ENCODE measurements at regions not wholly inside any gene's neighbourhood (a gene's known extent, or its start where the extent isn't known, plus 50 kb on each side); places are given as distances from the start of the nearest gene placed in this dataset.

DNA sequence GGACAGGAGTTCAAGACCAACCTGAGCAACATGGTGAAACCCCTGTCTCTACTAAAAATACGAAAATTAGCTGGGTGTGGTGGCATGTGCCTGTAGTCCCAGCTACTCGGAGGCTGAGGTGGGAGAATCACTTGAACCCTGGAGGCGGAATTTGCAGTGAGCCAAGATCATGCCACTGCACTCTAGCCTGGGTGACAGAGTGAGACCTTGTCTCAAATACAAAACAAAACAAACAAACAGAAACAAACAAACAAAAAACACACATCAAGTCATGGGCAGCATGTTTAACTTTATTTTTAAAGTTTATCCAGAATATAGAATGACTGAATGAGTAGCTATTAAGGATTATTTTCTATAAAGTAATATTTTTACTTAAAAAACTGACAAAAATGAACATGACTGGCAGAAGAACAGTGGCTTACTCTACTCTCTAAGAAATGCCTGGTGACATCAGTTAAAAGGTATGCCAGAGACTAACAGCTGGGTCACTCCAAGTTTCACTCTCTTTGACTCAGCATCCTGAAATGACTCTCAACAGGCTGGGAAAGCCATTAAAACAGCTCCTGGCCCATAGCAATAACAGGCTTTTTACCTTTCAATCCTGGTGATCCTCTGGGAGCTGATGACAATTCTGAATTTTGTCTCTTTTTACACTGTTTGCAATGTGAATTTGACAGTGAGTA, 66.1 kb upstream of the FOXN2 start:
- Mint-ChIP-seq H3K27ac (ENCODE audit: low read depth, unreplicated experiment) (no peak overlapping the region), H3K27me3 (ENCODE audit: insufficient read depth, unreplicated experiment) (no peaks in the 10 kb centered on the region), H3K36me3 (ENCODE audit: insufficient read depth, unreplicated experiment) (no peaks in the 10 kb centered on the region), H3K4me3 (ENCODE audit: unreplicated experiment) (no peak overlapping the region), H3K9me3 (ENCODE audit: unreplicated experiment) (no peaks in the 10 kb centered on the region), H3K4me1 (ENCODE audit: insufficient read depth, unreplicated experiment) (peaks cover 11% of the 10 kb centered on the region)
- POLR2A ChIA-PET = interaction anchor here (0.7 to 1.2 kb wide), 5 partner anchors 14 to 194 kb away, joined by 3 to 4 read pairs (median 3); no protein-coding TSS in a partner anchor
- TF ChIP-seq, protein P1, sequence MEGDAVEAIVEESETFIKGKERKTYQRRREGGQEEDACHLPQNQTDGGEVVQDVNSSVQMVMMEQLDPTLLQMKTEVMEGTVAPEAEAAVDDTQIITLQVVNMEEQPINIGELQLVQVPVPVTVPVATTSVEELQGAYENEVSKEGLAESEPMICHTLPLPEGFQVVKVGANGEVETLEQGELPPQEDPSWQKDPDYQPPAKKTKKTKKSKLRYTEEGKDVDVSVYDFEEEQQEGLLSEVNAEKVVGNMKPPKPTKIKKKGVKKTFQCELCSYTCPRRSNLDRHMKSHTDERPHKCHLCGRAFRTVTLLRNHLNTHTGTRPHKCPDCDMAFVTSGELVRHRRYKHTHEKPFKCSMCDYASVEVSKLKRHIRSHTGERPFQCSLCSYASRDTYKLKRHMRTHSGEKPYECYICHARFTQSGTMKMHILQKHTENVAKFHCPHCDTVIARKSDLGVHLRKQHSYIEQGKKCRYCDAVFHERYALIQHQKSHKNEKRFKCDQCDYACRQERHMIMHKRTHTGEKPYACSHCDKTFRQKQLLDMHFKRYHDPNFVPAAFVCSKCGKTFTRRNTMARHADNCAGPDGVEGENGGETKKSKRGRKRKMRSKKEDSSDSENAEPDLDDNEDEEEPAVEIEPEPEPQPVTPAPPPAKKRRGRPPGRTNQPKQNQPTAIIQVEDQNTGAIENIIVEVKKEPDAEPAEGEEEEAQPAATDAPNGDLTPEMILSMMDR (IDR thresholded peaks at IDR 0.05; ENCODE audit: unreplicated experiment) = no peak
- BruUV-seq (replicated peaks) = no TSS peak
- CTCF ChIA-PET = interaction anchor here (1.5 kb wide), 1 partner anchor 12 kb away, joined by 3 read pairs; no protein-coding TSS in a partner anchor
- DNase-seq (ENCODE audit: unreplicated experiment) = peak; percentile 76
- intact Hi-C loops (cut with micrococcal nuclease) = no loop called here

DNA sequence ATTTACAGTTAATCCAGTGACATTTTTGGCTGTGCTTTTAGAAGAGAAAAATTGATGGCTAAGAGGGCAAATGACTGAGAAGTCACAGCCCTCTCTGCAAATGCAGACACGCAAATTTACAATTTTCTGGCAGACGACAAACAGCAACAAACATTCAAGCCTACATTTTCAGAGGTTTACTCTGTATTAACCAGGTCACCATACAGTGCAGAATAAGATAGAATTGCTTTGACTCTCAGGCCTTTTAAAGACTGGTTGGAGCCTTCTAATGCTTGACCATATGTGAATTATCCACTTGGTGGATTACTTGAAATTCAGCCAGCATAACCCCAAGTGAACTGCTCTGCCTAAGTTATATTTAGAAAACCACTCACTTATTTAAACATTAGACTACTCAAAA, 65.5 kb upstream of the FOXN2 start:
- Mint-ChIP-seq H3K27me3 (ENCODE audit: insufficient read depth, unreplicated experiment) (no peaks in the 10 kb centered on the region), H3K4me1 (ENCODE audit: insufficient read depth, unreplicated experiment) (peaks cover 11% of the 10 kb centered on the region), H3K36me3 (ENCODE audit: insufficient read depth, unreplicated experiment) (no peaks in the 10 kb centered on the region), H3K27ac (ENCODE audit: low read depth, unreplicated experiment) (no peak overlapping the region), H3K4me3 (ENCODE audit: unreplicated experiment) (no peak overlapping the region), H3K9me3 (ENCODE audit: unreplicated experiment) (no peaks in the 10 kb centered on the region)
- BruUV-seq (replicated peaks) = no TSS peak
- POLR2A ChIA-PET = interaction anchor here (0.7 to 1.0 kb wide), 4 partner anchors 14 to 193 kb away, joined by 3 to 4 read pairs (median 3); no protein-coding TSS in a partner anchor
- intact Hi-C loops (cut with micrococcal nuclease) = no loop called here
- no peak for DNase-seq (ENCODE audit: unreplicated experiment)
- CTCF ChIA-PET = interaction anchor here (0.8 to 1.5 kb wide), 2 partner anchors 13 to 488 kb away, joined by 3 read pairs; no protein-coding TSS in a partner anchor
- TF ChIP-seq, protein P1 (IDR thresholded peaks at IDR 0.05; ENCODE audit: unreplicated experiment) = no peak

- no peak overlapping the region for H3K27ac Mint-ChIP-seq (ENCODE audit: low read depth, unreplicated experiment)
- TF ChIP-seq, protein P1 (IDR thresholded peaks at IDR 0.05; ENCODE audit: unreplicated experiment) = no peak
- ChIA-PET POLR2A (interaction anchor here (1.2 kb wide), 1 partner anchor 57 kb away, joined by 3 read pairs; no protein-coding TSS in a partner anchor), CTCF (interaction anchor here (0.7 to 0.8 kb wide), 4 partner anchors 24 to 489 kb away, joined by 3 to 5 read pairs (median 3); no protein-coding TSS in a partner anchor)
- no peak overlapping the region for H3K4me3 Mint-ChIP-seq (ENCODE audit: unreplicated experiment)
- no TSS peak for BruUV-seq (replicated peaks)
- intact Hi-C loops (cut with micrococcal nuclease) = no loop called here
- no peaks in the 10 kb centered on the region for H3K27me3 Mint-ChIP-seq (ENCODE audit: insufficient read depth, unreplicated experiment)
- DNase-seq (ENCODE audit: unreplicated experiment) = peak; percentile 64
- H3K9me3 Mint-ChIP-seq (ENCODE audit: unreplicated experiment) = no peaks in the 10 kb centered on the region
- no peaks in the 10 kb centered on the region for H3K36me3 Mint-ChIP-seq (ENCODE audit: insufficient read depth, unreplicated experiment)
- H3K4me1 Mint-ChIP-seq (ENCODE audit: insufficient read depth, unreplicated experiment) = peaks cover 11% of the 10 kb centered on the region
Observed at GRCh38 chr2:48249631-48250473, 64.6 kb upstream of the FOXN2 start.

GRCh38 chr2:48250474-48250844, 64.0 kb upstream of the FOXN2 start:
- no TSS peak for BruUV-seq (replicated peaks)
- TF ChIP-seq, protein P1 (IDR thresholded peaks at IDR 0.05; ENCODE audit: unreplicated experiment) = no peak
- no peak overlapping the region for H3K4me3 Mint-ChIP-seq (ENCODE audit: unreplicated experiment)
- H3K36me3 Mint-ChIP-seq (ENCODE audit: insufficient read depth, unreplicated experiment) = no peaks in the 10 kb centered on the region
- no peak overlapping the region for H3K27ac Mint-ChIP-seq (ENCODE audit: low read depth, unreplicated experiment)
- intact Hi-C loops (cut with micrococcal nuclease) = no loop called here
- DNase-seq (ENCODE audit: unreplicated experiment) = no peak
- ChIA-PET CTCF (interaction anchor here (0.7 kb wide), 3 partner anchors 23 to 422 kb away, joined by 3 to 5 read pairs (median 3); no protein-coding TSS in a partner anchor), POLR2A (interaction anchor here (1.2 kb wide), 1 partner anchor 57 kb away, joined by 3 read pairs; no protein-coding TSS in a partner anchor)
- H3K27me3 Mint-ChIP-seq (ENCODE audit: insufficient read depth, unreplicated experiment) = no peaks in the 10 kb centered on the region
- H3K9me3 Mint-ChIP-seq (ENCODE audit: unreplicated experiment) = no peaks in the 10 kb centered on the region
- peaks cover 11% of the 10 kb centered on the region for H3K4me1 Mint-ChIP-seq (ENCODE audit: insufficient read depth, unreplicated experiment)

Measured in MCF 10A (cell line).